ENCODE measurements at regions not wholly inside any gene's neighbourhood (a gene's known extent, or its start where the extent isn't known, plus 50 kb on each side); places are given as distances from the start of the nearest gene placed in this dataset.
"Not testable (repeated sequence)": the region's sequence is repeated elsewhere in the genome, so short reads cannot be mapped to it uniquely, and the experiment has no call there.

GRCh38 chr5:51802551-51803184 lies 419.4 kb downstream of the ISL1 start:
- Histone ChIP-seq H3K36me3 (replicated peaks; ENCODE audit: control insufficient read depth, insufficient read depth, low read length) (no peaks in the 10 kb centered on the region), H3K27me3 (ENCODE audit: control insufficient read depth, insufficient read depth, low read length) (no peaks in the 10 kb centered on the region), H3K4me3 (ENCODE audit: insufficient read depth, low read depth, low read length) (no peak overlapping the region)
- DNase-seq: no peak

GRCh38 chr5:51806677-51807076 lies 423.4 kb downstream of the ISL1 start:
- H3K36me3 ChIP-seq (replicated peaks; ENCODE audit: control insufficient read depth, insufficient read depth, low read length): no peaks in the 10 kb centered on the region
- H3K4me3 ChIP-seq (ENCODE audit: insufficient read depth, low read depth, low read length): no peak overlapping the region
- DNase-seq: no peak
- H3K27me3 ChIP-seq (ENCODE audit: control insufficient read depth, insufficient read depth, low read length): no peaks in the 10 kb centered on the region

GRCh38 chr5:51810592-51810991 lies 427.3 kb downstream of the ISL1 start:
- Histone ChIP-seq H3K27me3 (ENCODE audit: control insufficient read depth, insufficient read depth, low read length) (no peaks in the 10 kb centered on the region), H3K36me3 (replicated peaks; ENCODE audit: control insufficient read depth, insufficient read depth, low read length) (no peaks in the 10 kb centered on the region), H3K4me3 (ENCODE audit: insufficient read depth, low read depth, low read length) (no peak overlapping the region)
- no peak for DNase-seq

DNA sequence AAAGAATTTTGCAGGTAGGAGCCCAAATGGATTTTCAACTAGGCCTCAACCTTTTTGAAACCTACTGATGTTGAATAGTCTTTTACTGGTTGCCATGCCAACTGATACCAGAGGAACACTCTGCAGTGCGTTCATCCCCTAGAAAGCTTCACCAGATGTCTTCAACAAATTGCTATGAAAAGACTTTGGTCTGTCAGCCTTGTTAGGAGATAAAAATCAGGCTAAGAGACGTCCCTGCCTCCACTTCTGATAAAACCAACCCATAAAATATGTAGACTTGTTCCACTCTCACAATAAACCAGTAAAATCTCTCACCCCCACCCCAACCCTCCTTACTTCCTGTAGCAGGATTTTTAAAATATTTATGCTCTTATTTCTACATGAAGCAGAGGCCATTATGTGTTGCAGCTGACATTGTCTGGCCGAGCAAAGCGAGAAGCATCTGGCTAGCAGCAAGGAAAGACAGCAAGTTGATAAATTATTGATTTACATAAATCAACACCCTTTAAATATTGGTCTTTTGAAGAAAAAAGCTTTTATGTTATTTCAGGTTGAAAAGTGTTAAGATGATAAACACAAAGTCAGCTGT lies 428.7 kb downstream of the ISL1 start:
- no peak overlapping the region for H3K4me3 ChIP-seq (ENCODE audit: insufficient read depth, low read depth, low read length)
- DNase-seq: no peak
- no peaks in the 10 kb centered on the region for H3K36me3 ChIP-seq (replicated peaks; ENCODE audit: control insufficient read depth, insufficient read depth, low read length)
- no peaks in the 10 kb centered on the region for H3K27me3 ChIP-seq (ENCODE audit: control insufficient read depth, insufficient read depth, low read length)

DNA sequence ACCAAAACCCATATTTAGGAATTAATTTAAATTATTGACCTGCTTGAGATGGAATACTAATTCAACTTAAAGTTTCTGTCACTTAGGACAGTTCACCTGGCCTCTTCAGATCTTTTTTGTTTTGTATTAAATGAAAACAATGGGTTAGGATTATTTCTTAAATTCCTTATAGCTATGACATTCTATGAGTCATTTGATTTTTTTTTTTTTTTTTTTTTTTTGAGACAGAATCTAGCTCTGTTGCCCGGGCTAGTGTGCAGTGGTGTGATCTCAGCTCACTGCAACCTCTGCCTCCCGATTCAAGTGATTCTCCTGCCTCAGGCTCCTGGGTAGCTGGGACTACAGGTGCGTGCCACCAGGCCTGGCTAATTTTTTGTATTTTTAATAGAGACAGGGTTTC lies 431.6 kb downstream of the ISL1 start:
- DNase-seq; H3K36me3 ChIP-seq (replicated peaks; ENCODE audit: control insufficient read depth, insufficient read depth, low read length); H3K4me3 ChIP-seq (ENCODE audit: insufficient read depth, low read depth, low read length); H3K27me3 ChIP-seq (ENCODE audit: control insufficient read depth, insufficient read depth, low read length): not testable (repeated sequence)

GRCh38 chr5:51816427-51816826 lies 433.2 kb downstream of the ISL1 start:
- no peak for DNase-seq
- Histone ChIP-seq H3K27me3 (ENCODE audit: control insufficient read depth, insufficient read depth, low read length) (no peaks in the 10 kb centered on the region), H3K36me3 (replicated peaks; ENCODE audit: control insufficient read depth, insufficient read depth, low read length) (no peaks in the 10 kb centered on the region), H3K4me3 (ENCODE audit: insufficient read depth, low read depth, low read length) (no peak overlapping the region)

GRCh38 chr5:51821697-51822096 lies 438.4 kb downstream of the ISL1 start:
- H3K36me3 ChIP-seq (replicated peaks; ENCODE audit: control insufficient read depth, insufficient read depth, low read length): no peaks in the 10 kb centered on the region
- H3K4me3 ChIP-seq (ENCODE audit: insufficient read depth, low read depth, low read length): no peak overlapping the region
- no peak for DNase-seq
- no peaks in the 10 kb centered on the region for H3K27me3 ChIP-seq (ENCODE audit: control insufficient read depth, insufficient read depth, low read length)

DNA sequence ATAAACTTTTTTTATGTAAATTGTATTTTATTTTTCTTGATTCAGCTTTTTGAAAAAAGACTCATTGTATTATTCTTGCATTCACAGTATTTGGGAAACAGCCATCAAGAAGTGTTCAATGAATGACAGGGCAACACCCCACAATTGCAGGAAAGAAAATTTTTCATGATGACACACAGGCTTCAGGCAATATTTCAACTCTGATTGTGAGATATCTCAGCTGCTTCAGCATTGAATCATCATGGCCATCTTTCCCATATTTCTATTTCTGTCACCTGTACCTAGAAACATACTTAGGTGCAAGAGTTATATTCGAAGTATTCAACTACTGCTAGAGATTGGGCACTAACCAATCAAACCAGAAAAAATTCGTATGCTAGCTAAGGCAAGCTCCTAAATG lies 446.0 kb downstream of the ISL1 start:
- no peak overlapping the region for H3K4me3 ChIP-seq (ENCODE audit: insufficient read depth, low read depth, low read length)
- no peaks in the 10 kb centered on the region for H3K27me3 ChIP-seq (ENCODE audit: control insufficient read depth, insufficient read depth, low read length)
- H3K36me3 ChIP-seq (replicated peaks; ENCODE audit: control insufficient read depth, insufficient read depth, low read length): no peaks in the 10 kb centered on the region
- DNase-seq: no peak

DNA sequence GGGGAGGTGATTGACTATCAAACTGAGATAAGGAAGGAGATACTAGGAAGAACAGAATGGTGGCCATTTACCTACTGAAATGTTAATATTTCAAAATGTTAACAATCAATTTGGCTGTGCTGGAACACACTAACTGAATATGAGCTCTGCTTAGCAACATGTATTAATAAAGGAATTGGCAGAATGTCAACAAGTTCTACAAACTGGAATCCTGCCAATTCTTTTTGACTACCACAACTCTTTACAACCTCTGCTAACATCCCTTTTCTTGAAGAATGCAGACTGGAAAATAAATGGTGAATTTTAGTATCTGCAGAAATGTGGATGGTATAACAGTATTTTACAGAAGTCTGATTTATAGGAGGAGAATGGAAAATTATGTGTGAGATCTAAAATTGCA lies 446.4 kb downstream of the ISL1 start:
- Histone ChIP-seq H3K36me3 (replicated peaks; ENCODE audit: control insufficient read depth, insufficient read depth, low read length) (no peaks in the 10 kb centered on the region), H3K27me3 (ENCODE audit: control insufficient read depth, insufficient read depth, low read length) (no peaks in the 10 kb centered on the region), H3K4me3 (ENCODE audit: insufficient read depth, low read depth, low read length) (no peak overlapping the region)
- no peak for DNase-seq

DNA sequence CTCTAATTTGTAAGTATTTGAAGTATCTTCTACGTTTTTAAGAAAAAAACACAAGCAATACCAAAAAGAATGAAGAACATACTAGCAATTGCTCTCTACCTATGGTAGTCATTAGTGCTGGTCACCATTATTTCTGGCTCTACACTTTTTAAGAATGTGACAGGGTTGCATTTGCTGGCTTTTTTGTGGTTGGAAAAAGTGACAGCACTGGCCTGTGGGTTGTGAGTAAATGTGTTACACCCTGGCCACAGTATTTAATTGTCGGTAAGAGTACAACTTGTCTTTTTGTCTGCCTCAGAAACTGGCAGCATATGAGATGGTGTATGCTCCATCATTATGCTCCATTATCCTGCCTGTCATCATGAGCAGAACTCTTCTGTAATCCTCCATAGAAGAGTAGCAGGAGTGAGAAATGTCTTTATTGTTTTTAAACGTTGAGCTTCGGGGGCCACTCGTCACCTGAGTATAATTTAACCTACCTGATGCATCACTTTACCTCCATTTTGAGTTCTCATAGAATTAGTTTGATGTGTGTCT lies 449.8 kb downstream of the ISL1 start:
- no peaks in the 10 kb centered on the region for H3K36me3 ChIP-seq (replicated peaks; ENCODE audit: control insufficient read depth, insufficient read depth, low read length)
- no peak for DNase-seq
- no peaks in the 10 kb centered on the region for H3K27me3 ChIP-seq (ENCODE audit: control insufficient read depth, insufficient read depth, low read length)
- no peak overlapping the region for H3K4me3 ChIP-seq (ENCODE audit: insufficient read depth, low read depth, low read length)

DNA sequence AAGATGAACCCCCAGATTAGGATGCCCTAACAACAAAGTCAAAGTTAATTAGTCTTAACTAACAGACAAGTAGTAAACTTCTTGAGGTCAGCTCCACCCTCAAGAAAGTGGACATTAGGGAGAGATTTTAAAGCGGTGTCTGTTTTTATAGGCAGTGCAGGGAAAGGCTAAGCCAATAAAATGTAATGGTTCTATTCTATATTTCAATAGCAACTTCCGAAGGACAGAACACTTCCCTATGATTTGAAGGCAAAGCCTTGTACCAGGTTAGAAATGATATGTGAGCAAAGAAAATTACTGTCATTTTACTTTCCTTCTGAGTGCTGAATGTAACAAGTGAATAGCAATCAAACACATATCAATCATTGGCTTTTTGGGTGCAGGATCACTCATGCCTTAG lies 455.2 kb downstream of the ISL1 start:
- DNase-seq: no peak
- Histone ChIP-seq H3K36me3 (replicated peaks; ENCODE audit: control insufficient read depth, insufficient read depth, low read length) (no peaks in the 10 kb centered on the region), H3K27me3 (ENCODE audit: control insufficient read depth, insufficient read depth, low read length) (no peaks in the 10 kb centered on the region), H3K4me3 (ENCODE audit: insufficient read depth, low read depth, low read length) (no peak overlapping the region)

- Histone ChIP-seq H3K4me3 (ENCODE audit: insufficient read depth, low read depth, low read length) (no peak overlapping the region), H3K27me3 (ENCODE audit: control insufficient read depth, insufficient read depth, low read length) (no peaks in the 10 kb centered on the region), H3K36me3 (replicated peaks; ENCODE audit: control insufficient read depth, insufficient read depth, low read length) (no peaks in the 10 kb centered on the region)
- DNase-seq: no peak
Measured at GRCh38 chr5:51843893-51844292, 460.6 kb downstream of the ISL1 start.

DNA sequence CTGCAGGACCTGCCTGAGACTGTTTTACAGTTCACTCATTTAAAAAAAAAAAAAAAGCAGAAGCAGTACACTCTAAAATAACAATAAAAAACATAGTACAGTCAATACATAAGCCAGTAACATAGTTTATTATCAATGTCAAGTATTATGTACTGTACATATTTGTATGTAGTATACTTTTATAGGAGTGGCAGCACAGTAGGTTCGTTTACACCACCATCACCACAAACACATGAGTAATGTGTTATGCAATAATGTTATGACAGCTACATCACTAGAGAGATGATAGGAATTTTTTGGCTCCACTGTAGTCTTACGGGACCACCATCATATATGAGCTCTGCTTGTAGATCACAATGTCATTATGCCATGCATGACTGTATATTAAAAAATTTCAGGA lies 462.8 kb downstream of the ISL1 start:
- no peak overlapping the region for H3K4me3 ChIP-seq (ENCODE audit: insufficient read depth, low read depth, low read length)
- H3K27me3 ChIP-seq (ENCODE audit: control insufficient read depth, insufficient read depth, low read length): no peaks in the 10 kb centered on the region
- no peaks in the 10 kb centered on the region for H3K36me3 ChIP-seq (replicated peaks; ENCODE audit: control insufficient read depth, insufficient read depth, low read length)
- DNase-seq: no peak

DNA sequence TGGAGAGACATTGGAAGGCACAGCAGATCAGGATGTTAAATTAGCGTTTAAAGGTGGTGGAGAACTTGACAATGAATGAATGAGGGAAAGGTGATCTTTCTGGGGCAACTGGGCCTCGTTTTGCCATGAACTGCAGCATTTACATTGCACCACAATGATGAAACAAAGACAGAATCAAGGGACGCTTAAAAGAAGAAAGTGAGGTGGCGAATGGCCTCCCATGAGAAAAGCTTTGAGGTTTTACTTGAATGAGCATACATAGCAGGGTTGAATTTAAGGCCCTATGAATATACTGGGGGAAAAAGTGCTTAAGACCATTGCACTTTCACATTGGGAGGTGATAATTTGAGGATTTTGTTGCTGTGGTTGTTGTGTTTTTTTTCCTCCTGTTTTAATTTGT lies 476.4 kb downstream of the ISL1 start:
- no peak for DNase-seq
- Histone ChIP-seq H3K27me3 (ENCODE audit: control insufficient read depth, insufficient read depth, low read length) (no peaks in the 10 kb centered on the region), H3K4me3 (ENCODE audit: insufficient read depth, low read depth, low read length) (no peak overlapping the region), H3K36me3 (replicated peaks; ENCODE audit: control insufficient read depth, insufficient read depth, low read length) (no peaks in the 10 kb centered on the region)

DNA sequence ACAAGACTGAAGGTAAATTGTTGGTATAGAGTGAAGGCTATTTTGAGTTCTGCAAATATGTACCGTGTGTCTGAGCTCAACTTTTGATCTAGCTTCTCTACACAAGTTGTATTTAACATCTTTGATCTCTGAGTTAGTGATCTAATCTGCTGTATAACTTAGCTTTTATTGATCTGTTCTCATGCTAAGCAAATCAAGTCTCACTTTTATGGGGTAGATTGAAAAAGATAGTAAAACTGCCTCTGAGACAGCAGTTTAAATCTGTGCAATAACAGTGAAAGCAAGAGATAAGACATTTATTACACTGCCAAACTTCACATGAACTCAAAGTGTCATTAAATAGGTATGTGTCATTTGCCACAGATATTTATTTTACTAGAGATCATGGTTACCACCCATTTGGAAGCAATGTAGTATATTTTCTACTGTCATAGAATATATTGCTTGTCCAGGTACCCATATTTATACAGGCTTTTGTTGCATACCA lies 477.3 kb downstream of the ISL1 start:
- Histone ChIP-seq H3K27me3 (ENCODE audit: control insufficient read depth, insufficient read depth, low read length) (no peaks in the 10 kb centered on the region), H3K4me3 (ENCODE audit: insufficient read depth, low read depth, low read length) (no peak overlapping the region), H3K36me3 (replicated peaks; ENCODE audit: control insufficient read depth, insufficient read depth, low read length) (no peaks in the 10 kb centered on the region)
- DNase-seq: no peak

Data from H7 (cell line).